HG03108 (cell line): ENCODE measurements at regions not wholly inside any gene's neighbourhood (a gene's known extent, or its start where the extent isn't known, plus 50 kb on each side); places are given as distances from the start of the nearest gene placed in this dataset.
A peak's percentile ranks its signal among the peaks of the same experiment; 100 is the strongest.
"Not testable (repeated sequence)": the region's sequence is repeated elsewhere in the genome, so short reads cannot be mapped to it uniquely, and the experiment has no call there.

Source experiments
- ATAC-seq: cut with Tn5 transposase; IDR thresholded peaks from one replicate; pipeline ENCODE4 v1.9.1; 2021; ENCODE audit warnings: moderate library complexity; ENCODE audit not compliant: unreplicated experiment

DNA sequence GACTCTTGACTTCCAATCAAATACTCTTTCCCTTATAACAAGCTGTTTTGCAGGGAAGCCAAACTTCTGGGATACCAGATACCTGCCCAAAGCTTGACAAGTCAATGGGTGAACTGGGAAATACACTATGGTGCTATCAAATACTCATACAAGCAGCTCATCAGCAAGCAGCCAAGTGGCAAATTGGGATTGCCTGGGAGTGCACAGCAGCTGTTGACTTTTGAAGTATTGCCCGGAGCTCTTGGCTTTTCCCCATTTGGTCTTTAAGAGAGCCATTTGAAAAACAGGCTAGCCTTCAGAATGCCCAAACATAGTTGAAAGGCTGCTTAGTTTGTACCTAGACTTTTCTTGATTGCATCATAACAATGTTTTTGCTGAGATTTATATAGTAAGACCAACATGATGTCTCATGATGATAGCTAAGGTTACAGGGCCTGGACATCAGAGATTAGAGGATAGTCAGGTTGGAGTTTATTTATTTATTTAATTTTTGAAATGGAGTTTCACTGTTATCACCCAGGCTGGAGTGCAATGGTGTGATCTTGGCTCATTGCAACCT lies 210.1 kb upstream of the ZNF608 start:
- ATAC-seq: no peak

DNA sequence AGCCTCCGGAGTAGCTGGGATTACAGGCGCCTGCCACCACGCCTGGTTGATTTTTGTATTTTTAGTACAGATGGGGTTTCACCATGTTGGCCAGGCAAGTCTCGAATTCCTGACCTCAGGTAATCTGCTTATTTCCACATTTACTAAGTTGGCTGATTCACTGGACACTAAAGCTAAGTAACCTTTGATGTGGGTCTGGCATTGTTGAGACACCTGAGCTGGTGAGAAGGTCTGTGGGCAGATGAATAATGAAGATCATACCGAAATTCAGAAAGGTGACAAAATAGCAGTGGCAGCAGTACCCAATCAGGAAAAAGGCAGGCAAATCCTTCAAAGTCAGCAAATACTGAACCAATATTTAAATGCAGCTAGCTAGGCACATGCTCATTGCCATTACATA lies 210.6 kb upstream of the ZNF608 start:
- ATAC-seq: no peak

DNA sequence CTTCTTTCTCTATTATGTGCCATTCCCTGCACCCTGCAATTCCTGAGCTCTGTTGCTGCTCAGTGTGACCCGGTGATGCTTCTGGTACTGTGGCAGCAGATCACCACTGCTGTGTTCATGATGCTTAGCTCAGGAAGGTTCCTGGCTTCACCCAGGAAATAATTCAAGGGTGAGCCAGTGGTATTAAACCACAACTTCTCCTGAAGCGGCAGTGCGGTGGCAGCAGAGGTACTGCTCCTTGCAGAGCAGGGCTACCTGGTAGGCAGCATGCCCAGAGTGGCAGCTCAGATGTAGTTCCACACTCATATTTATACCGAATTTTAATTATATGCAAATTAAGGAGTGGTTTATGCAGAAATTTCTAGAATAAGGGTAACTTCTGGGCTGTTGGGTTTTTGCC lies 213.8 kb upstream of the ZNF608 start:
- ATAC-seq: no peak

DNA sequence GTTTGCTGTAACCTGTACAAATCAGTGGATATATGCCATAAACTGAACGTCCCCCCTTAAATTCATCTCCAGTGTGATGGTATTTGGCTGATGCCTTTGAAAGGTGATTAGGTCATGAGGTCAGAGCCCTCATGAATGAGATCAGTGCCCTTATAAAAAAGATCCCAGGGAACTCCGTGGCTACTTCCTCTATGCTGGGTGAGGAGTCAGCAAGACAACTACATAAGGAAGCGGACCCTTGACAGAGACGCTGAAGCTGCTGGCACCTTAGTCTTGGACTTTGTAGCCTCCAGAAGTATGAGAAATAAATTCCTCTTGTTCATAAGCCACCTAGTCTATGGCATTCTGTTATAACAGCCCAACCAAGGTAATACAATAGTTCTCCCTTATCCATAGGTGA lies 215.1 kb upstream of the ZNF608 start:
- no peak for ATAC-seq

DNA sequence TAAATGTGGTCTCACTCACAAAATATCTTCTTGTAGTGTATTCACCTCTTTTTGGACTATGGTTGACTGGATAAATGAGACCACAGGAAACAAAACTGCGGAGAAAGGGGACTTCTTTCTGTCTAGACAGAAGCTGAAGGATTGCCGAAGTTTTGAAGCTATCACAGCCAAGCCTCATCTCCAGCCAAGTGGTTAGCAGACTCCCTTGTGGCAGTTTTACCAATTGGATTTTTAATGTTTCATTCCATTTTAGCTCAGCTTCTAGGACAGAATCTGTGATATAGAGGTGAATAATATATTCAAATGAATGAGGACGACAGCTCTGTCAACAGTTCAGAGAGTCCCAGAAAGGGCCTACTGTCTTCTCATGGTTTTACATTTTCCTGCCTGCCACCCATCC lies 215.7 kb upstream of the ZNF608 start:
- no peak for ATAC-seq

DNA sequence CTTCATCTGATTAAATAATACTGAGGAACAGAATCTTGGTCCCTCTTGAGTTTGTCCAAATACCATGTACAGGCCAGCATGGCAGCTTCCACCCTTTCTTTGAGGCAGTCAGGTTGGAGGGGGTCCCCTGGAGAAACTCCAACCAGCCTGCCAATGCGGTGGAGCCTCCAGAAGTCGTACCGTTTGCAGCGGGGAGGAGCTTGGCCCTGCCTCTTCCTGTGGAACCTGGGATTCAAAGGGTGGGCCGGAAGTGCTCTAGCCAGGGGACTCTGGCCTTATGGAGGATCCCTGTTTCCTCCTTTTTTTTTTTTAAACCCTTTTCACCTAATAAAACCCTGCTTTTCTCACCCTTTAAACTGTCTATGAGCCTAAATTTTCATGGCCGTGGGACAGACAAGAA lies 216.3 kb upstream of the ZNF608 start:
- ATAC-seq: no peak

DNA sequence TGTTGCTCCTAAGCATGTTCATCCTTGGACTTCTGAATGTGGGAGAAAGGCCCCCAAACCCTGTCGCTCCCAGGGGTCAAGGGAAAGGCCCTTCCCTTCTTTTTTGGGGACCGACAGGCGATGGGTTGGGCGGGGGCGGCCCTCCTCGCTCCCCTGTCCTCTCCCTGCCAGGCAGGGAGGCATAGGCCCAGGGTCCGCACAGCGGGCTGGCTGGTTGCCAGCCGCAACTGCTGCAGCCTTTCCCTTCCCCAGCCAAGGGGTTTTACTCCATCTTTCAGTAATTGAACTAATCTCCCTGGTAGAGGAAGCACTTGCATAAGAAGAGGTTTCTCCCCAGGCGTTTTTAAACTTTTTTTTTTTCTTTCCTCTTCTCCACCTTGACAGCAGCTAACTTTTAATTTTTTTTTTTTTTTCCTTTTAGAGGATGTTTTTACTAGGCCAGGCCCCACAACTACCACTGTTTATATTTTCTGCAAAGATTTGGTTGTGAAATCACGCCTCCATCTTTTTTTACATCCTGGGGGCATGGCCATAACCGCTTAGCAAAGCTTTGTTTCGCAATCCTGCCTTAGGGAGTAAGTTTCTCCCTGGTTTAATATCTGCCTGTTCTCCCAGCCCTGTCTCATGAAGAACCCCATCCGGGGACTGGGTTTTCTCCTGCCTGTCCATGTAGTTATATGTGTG lies 216.9 kb upstream of the ZNF608 start:
- ATAC-seq: no peak

DNA sequence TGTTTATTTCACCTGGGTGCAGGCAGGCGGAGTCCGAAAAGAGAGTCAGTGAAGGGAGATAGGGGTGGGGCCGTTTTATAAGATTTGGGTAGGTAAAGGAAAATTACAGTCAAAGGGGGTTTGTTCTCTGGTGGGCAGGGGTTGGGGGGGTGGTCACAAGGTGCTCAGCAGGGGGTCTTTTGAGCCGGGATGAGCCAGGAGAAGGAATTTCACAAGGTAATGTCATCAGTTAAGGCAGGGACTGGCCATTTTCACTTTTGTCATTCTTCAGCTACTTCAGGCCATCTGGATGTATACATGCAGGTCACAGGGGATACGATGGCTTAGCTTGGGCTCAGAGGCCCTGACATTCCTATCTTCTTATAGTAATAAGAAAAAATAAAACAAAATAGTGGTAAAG lies 220.3 kb upstream of the ZNF608 start:
- not testable (repeated sequence) for ATAC-seq

DNA sequence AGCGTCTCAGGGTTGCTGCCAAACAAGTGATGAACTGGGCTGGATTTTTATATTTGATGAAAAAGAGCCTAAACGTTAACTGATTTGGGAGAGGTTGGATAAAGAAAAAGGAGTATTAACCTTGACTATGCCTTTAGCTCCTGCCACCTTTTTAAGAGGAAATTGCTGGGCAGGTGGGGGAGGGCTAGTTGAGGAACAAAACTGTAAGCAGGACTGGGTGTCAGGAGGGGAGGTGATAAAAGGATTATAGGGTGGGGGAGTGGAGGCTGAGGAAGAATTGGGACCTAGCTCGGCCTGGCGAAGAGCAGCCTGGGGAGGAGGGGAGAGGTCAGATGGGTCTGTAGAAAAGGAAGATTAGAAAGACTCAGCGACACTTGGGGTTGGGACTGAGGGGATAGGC lies 223.9 kb upstream of the ZNF608 start:
- ATAC-seq: not testable (repeated sequence)

DNA sequence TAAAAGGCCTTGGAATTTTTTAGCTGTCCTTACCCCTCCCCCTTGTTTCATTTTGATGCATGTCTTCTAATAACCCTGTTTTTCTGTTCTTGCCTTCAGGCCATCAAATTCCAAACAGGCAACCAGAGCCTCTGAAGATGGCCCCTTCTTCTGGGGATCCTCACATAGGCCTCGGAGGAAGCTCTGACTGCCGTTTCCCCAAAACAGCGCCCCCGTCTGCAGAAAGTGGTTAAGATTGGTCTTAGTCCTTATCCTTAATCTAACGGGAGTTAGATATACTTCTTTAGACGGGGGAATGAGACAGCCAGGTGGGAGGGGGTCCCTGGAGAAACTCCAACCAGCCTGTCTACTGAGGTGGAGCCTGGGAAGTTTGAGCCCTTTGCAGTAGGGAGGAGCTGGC lies 226.3 kb upstream of the ZNF608 start:
- ATAC-seq: no peak

DNA sequence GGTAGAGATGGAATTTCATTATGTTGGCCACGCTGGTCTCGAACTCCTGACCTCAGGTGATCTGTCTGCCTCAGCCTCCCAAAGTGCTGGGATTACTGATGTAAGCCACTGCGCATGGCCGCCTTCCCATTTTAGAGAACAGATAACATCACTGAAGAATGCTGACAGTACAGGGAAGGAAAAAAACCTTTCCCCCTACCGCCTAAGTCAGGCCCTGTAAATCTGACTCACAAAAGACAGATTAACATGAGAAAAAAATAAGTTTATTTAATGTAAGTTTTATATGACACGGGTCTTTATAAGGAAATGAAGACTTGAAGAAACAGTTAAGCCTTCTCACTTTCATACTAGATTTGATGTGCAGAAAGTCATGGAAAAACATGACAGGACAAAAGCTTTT lies 227.2 kb upstream of the ZNF608 start:
- no peak for ATAC-seq

DNA sequence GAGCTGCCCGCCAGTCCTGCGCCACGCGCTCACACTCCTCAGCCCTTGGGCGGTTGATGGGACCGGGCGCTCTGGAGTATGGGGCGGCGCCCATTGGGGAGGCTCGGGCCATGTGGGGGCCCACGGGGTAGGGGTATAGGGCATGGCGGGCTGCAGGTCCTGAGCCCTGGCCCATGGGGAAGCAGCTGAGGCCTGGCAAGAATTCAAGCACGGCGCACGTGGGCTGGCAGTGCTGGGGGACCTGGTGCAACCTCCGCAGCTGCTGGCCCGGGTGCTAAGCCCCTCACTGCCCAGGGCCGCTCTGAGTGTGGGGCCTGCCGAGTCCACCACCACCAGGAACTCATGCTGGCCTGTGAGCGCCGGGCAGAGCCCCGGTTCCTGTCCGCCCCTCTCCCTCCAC lies 229.6 kb upstream of the ZNF608 start:
- no peak for ATAC-seq

DNA sequence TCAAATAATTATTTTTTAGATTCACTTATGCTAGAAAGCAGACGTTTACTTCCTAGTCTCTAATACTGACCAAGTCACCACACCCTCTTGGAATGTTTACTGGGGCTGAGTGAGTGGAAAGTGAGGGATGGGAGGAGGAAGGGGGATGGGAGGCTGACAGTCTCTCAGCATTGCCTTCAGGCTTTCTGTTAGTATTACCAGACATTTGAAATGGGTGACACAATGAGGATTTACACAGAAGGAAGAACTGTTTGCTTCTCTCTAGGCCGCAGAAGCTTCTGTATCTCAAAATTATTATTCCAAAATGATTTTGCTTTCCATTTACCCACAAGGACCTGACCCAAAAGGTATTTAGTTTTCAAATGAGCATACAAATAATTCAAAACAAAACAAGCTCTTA lies 232.8 kb upstream of the ZNF608 start:
- no peak for ATAC-seq

DNA sequence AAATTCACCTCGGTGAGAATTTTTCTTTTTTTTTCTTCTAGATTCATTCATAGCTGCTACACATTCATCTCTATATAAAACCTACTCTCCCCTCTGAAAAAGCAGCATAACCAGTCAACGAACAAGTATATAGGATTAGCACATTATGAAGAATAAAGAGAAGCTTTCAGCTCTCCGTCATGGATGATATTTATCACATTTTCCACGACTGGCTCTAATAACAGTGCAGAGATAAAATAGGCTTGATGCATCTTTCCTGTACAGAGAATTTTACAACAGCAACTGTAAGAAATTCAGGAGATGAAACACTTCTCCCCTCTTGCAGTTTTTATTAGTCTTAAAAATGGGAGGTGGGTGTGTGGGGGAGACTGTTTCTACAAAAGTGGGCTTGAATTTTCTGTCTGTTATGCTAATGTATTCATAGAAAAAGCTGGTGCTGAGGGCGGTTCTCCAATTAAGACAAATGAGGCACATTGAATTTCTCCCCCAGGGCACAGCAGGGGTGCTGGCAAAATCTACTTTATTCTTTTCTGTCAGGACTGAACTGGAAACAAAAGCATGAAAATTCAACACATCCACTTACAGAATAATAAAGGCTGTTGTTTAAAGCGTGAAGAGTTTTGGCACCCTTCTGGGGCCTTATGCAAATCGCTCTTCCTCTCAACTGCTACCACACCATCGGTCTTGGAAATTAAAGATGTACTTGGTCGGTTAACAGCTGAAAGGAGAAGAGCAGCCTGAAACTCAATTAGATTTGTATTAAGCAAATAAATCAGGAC lies 233.9 kb upstream of the ZNF608 start:
- peak; percentile 94 for ATAC-seq

DNA sequence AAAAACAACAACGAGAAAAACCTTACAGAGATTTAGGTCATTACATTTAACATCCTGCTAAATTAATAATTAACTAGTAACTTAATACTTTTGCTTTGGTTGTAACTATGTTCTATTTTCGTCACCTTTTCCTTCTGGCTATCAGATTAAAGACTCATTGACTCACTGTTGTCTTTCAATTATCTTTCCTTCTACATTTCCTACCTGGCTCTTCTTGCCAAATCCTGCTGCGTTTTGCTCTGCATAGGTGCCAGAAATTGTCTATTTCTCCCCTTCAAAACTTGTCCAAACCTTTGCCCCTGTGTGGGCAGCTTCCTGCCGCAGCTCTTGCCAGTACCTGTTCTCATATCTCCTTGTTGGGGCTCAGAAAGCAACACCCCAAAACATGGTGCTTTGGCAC lies 235.5 kb upstream of the ZNF608 start:
- ATAC-seq: no peak

DNA sequence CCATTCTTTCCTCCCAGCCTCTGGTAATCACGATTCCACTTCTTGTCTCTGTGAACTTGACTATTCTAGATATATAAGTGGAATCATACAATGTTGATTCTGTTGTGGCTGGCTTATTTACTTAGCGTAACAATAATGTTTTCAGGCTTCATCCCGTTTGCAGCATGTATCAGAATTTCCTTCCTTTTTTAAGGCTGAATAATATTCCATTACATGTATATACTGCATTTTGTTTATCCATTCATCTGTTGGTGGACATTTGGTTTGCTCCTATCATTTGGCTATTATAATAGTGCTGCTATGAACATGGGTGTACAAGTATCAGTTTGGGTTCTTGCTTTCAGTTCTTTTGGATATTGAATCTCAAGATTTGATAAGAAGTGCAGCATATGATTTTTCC lies 239.7 kb upstream of the ZNF608 start:
- no peak for ATAC-seq

DNA sequence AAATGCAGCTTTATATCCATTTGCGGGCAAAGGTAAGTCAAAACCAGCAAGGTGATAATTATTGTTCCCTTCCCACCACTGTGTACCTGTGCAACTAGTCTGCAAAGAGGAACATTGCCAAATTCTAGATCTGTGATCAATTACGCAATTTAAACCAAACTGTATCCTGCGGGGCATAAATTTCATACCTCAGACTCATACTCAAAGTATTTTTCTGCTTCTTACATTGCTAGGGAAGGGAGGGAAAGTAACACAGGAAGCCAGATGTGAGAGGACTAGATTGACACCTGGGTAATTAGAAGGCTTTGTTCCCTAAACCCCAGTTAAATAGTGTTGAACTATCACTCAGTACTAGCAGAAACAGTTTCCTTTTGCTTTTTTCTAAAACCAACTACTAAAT lies 240.2 kb upstream of the ZNF608 start:
- ATAC-seq: no peak

DNA sequence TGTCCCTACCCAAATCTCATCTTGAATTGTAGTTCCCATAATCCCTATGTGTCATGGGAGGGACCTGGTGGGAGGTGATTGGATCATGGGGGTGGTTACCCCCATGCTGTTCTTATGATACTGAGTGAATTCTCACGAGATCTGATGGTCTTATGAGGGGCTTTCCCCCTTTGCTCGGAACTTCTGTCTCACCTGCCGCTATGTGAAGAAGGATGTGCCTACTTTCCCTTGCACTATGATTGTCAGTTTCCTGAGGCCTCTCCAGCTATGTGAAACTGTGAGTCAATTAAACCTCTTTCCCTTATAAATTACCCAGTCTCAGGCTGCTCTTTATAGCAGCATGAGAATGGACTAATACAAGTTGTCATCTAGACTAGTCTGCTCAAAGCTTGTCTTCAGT lies 241.3 kb upstream of the ZNF608 start:
- not testable (repeated sequence) for ATAC-seq

DNA sequence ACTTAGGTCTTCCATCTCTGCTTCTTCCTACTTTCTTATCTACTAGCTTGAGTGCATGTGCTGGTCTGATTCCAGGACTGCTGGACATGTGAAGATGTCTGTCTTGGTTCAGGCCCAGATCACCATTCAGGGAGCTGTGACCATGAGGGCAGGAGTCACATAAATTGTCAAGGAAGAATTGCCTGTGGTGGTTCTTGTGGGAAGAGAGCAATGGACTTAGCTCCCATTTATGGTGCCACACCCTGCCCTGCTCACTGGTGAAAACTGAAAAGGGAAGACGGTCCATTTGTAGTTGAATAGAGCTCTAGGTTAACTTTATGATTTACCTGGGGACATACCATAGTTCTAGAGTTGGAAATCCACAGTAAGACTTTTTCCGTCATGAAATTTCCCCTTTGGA lies 244.3 kb upstream of the ZNF608 start:
- no peak for ATAC-seq

DNA sequence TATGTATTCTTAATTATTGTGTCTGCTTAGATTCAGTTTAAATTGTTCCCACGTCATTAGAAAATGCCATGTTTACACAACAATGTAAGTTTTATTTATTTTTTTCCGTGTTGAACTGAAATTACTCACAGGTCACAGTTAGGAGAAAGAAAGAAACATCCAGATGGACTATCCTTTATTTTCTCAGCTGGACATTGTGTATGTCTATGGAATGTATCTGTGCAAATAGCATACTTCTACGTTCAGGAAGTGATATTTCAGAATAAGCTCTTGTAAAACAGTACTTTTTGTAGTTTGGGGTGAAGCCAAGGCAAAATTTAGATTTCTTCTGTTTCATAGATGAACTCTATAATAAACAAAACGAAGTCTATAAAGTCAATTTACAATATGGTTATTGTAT lies 249.0 kb upstream of the ZNF608 start:
- ATAC-seq: no peak

DNA sequence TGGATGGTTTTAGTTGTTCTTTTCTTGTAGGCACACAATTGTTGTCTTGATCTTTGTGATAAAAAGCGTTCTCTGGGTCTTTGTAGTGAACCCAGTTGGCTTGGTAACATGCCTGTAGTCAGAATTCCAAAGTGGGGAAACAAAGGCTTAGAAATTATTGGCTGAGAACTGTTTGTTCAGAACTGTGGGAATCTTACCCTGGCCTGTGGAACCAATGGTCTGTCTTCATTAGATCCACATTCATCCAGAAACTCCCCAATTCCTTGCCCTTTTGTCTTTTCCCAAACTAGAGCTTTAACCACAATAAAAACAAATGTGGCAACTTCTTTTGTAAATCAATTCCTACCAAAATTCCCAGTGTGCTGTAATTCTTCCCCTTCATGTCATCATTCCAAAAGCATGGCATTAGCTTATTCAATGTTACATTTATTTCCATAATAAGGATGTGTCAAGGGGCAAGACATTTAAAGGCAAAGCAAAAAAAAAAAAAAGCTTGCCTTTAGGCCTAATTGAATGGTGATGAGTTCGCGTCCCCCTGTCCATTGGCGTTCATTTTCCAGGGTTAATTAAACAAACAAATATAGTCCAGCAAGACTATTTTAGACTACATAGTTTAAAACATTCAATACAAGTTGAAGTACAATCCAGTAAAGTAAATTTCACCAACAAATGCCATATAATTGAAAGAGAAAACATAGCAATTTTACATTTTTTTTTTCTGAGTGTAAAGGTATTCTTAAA lies 249.8 kb upstream of the ZNF608 start:
- no peak for ATAC-seq

DNA sequence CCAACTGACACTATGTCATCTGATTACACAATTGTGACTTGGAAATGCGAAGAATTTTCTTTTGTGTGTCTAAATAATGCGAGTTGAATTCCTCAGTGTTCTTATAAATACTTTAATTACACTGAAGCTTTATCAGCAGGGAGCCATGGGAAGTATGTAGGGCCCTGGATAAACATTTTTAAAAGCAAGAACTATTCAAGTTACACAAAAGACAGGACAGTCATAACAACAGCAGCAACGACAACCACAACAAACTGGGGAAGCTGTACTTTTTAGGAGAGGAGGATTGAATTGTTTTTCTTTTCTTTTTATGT lies 250.3 kb upstream of the ZNF608 start:
- ATAC-seq: no peak
